ENCODE measurements at regions not wholly inside any gene's neighbourhood (a gene's known extent, or its start where the extent isn't known, plus 50 kb on each side); places are given as distances from the start of the nearest gene placed in this dataset.

DNA sequence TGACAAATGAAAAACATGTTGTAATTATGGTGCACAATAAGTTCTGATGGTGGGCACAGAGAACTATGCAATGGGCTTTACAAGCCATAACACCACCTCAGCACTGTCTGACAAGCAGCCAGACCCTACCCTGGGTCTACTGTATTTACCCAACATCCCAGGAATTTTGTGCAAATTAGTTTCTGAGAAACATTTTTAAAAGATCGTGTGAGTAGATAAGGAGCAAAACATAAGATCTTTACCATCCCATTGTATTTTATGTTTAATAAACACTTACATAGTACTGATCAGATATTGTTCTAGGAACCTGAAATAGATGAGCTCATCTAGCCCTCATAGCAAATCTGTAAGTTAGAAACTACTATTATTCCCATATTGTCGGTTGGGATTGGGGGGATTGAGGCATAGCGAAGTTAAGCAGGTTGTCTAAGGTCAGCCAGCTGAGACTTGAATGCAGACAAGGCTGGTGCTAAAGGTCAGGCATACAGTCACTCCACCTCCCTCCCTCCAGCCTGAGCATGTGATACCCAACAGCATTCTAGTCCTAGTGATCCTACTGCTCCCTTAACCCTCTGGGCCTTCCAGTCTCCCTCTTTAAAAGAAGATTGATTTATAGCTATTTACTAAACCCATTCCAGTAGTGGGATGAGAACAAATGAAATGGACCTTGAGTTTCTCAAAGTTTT lies 67.4 kb upstream of the STAM2 start:
- TF ChIP-seq RARB (CRISPR knock-in tag; IDR thresholded peaks at IDR 0.05) (no peak), ZFP3 (CRISPR knock-in tag; IDR thresholded peaks at IDR 0.05) (no peak), ZNF70 (CRISPR knock-in tag; IDR thresholded peaks at IDR 0.05) (no peak), ESRRG (CRISPR knock-in tag; IDR thresholded peaks at IDR 0.05) (no peak), TOX (CRISPR knock-in tag; IDR thresholded peaks at IDR 0.05; ENCODE audit: borderline replicate concordance) (no peak), BACH2 (CRISPR knock-in tag; IDR thresholded peaks at IDR 0.05; ENCODE audit: borderline replicate concordance) (no peak), ZC3H10 (CRISPR knock-in tag; IDR thresholded peaks at IDR 0.05) (no peak), ZNF565 (CRISPR knock-in tag; conservative IDR thresholded peaks at IDR 0.05; ENCODE audit: low read depth) (no peak), OSR1 (CRISPR knock-in tag; IDR thresholded peaks at IDR 0.05) (no peak), ZFP30 (CRISPR knock-in tag; IDR thresholded peaks at IDR 0.05) (no peak), ISL1 (CRISPR knock-in tag; IDR thresholded peaks at IDR 0.05) (no peak)
- TF ChIP-seq, protein P1, sequence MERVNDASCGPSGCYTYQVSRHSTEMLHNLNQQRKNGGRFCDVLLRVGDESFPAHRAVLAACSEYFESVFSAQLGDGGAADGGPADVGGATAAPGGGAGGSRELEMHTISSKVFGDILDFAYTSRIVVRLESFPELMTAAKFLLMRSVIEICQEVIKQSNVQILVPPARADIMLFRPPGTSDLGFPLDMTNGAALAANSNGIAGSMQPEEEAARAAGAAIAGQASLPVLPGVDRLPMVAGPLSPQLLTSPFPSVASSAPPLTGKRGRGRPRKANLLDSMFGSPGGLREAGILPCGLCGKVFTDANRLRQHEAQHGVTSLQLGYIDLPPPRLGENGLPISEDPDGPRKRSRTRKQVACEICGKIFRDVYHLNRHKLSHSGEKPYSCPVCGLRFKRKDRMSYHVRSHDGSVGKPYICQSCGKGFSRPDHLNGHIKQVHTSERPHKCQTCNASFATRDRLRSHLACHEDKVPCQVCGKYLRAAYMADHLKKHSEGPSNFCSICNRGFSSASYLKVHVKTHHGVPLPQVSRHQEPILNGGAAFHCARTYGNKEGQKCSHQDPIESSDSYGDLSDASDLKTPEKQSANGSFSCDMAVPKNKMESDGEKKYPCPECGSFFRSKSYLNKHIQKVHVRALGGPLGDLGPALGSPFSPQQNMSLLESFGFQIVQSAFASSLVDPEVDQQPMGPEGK (CRISPR knock-in tag; IDR thresholded peaks at IDR 0.05; ENCODE audit: borderline replicate concordance): no peak
- TF ChIP-seq, protein P2, sequence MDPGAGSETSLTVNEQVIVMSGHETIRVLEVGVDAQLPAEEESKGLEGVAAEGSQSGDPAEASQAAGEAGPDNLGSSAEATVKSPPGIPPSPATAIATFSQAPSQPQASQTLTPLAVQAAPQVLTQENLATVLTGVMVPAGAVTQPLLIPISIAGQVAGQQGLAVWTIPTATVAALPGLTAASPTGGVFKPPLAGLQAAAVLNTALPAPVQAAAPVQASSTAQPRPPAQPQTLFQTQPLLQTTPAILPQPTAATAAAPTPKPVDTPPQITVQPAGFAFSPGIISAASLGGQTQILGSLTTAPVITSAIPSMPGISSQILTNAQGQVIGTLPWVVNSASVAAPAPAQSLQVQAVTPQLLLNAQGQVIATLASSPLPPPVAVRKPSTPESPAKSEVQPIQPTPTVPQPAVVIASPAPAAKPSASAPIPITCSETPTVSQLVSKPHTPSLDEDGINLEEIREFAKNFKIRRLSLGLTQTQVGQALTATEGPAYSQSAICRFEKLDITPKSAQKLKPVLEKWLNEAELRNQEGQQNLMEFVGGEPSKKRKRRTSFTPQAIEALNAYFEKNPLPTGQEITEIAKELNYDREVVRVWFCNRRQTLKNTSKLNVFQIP (CRISPR knock-in tag; IDR thresholded peaks at IDR 0.05; ENCODE audit: borderline replicate concordance, low read depth): no peak
- TF ChIP-seq, protein P3, sequence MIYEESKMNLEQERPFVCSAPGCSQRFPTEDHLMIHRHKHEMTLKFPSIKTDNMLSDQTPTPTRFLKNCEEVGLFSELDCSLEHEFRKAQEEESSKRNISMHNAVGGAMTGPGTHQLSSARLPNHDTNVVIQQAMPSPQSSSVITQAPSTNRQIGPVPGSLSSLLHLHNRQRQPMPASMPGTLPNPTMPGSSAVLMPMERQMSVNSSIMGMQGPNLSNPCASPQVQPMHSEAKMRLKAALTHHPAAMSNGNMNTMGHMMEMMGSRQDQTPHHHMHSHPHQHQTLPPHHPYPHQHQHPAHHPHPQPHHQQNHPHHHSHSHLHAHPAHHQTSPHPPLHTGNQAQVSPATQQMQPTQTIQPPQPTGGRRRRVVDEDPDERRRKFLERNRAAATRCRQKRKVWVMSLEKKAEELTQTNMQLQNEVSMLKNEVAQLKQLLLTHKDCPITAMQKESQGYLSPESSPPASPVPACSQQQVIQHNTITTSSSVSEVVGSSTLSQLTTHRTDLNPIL (CRISPR knock-in tag; IDR thresholded peaks at IDR 0.05; ENCODE audit: low read depth): no peak

Data from SK-N-SH treated with all-trans-retinoic acid at 6 μM for 48 hours (cell line).